ENCODE measurements at regions not wholly inside any gene's neighbourhood (a gene's known extent, or its start where the extent isn't known, plus 50 kb on each side); places are given as distances from the start of the nearest gene placed in this dataset.

DNA sequence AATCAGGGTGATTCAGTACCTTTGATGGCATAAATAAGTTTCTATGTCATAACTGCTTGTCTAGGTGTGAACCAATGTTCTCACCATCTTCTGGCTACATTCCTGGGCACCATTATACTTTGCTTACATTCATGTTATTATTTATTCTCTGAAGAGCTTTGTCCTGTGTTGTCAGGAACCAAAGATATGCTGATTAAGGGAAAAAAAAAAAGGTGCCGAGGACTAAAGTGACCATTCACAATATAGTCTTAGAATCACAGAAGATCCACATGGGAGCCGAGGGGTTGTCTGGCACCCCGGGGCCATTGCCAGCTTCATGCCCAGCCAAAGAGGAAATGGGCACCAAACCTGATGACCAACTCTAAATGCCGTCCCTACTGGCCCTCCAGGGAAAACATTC lies 329.2 kb upstream of the NFE2L3 start:
- no peaks in the 10 kb centered on the region for H3K36me3 Mint-ChIP-seq (ENCODE audit: low read depth)
- DNase-seq (ENCODE audit: low spot score) = no peak
- H3K27me3 Mint-ChIP-seq (ENCODE audit: insufficient read depth) = peaks cover 4% of the 10 kb centered on the region
- intact Hi-C loops (cut with micrococcal nuclease) = no loop called here
- H3K27ac Mint-ChIP-seq = no peak overlapping the region
- no peaks in the 10 kb centered on the region for H3K4me1 Mint-ChIP-seq (ENCODE audit: low read depth)
- no peaks in the 10 kb centered on the region for H3K9me3 Mint-ChIP-seq
- no peak overlapping the region for H3K4me3 Mint-ChIP-seq

DNA sequence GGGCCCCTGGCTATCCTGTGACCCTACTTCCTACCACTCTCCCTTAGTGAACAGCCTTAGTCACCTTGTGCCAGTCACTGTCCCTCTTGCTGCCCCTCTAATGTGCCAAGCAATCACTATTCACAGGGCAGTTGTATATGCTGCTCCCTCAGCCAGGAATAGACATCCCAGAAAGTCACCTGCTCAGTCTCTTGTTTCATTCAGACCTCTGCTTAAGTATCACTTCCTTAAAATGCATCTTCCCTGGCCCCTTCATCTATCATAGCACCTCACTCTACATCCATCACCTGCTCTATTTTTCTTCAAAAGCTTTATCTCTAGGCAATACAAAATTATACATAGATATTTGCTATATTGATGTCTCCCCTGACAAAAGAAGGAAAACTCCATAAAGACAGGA lies 328.4 kb upstream of the NFE2L3 start:
- Mint-ChIP-seq H3K36me3 (ENCODE audit: low read depth) (no peaks in the 10 kb centered on the region), H3K4me1 (ENCODE audit: low read depth) (no peaks in the 10 kb centered on the region), H3K9me3 (no peaks in the 10 kb centered on the region), H3K4me3 (no peak overlapping the region), H3K27ac (no peak overlapping the region), H3K27me3 (ENCODE audit: insufficient read depth) (peaks cover 4% of the 10 kb centered on the region)
- DNase-seq (ENCODE audit: low spot score) = no peak
- intact Hi-C loops (cut with micrococcal nuclease) = no loop called here

DNA sequence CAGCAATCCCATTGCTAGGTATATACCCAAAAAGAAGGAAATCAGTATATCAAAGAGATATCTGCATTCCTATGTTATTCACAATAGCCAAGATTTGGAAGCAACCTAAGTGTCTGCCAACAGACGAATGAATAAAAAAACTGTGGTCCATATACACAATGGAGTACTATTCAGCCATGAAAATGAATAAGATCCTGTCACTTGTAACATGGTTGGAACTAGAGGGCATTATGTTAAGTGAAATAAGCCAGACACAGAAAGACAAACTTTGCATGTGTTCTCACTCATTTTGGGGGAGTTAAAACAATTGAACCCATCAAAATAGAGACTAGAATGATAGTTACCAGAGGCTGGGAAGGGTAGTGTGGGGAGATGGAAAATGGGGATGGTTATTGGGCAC lies 323.5 kb upstream of the NFE2L3 start:
- Mint-ChIP-seq H3K4me1 (ENCODE audit: low read depth) (no peaks in the 10 kb centered on the region), H3K9me3 (no peaks in the 10 kb centered on the region), H3K36me3 (ENCODE audit: low read depth) (no peaks in the 10 kb centered on the region), H3K27me3 (ENCODE audit: insufficient read depth) (peaks cover 5% of the 10 kb centered on the region), H3K4me3 (no peak overlapping the region), H3K27ac (no peak overlapping the region)
- intact Hi-C loops (cut with micrococcal nuclease) = no loop called here
- no peak for DNase-seq (ENCODE audit: low spot score)

DNA sequence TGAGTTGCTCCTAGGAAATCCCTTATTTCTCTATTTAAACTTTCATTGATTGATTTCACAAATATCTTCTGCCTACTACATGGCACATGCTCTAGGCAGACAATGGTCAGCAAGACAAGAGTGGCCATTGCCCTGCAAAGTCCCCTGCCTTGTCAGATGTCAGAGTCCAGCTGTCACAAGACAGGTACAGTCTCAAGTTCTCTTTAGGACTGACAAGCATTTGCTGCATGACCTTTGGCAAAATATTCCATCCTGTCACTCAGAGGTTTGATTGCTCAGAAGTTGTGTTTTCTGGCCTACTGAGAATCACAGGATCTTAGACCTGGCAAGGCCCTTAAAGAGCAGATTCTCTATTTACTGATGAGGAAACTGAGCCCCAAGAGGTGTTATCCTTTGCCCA lies 322.3 kb upstream of the NFE2L3 start:
- H3K4me3 Mint-ChIP-seq = no peak overlapping the region
- H3K36me3 Mint-ChIP-seq (ENCODE audit: low read depth) = no peaks in the 10 kb centered on the region
- no peak overlapping the region for H3K27ac Mint-ChIP-seq
- H3K4me1 Mint-ChIP-seq (ENCODE audit: low read depth) = no peaks in the 10 kb centered on the region
- H3K9me3 Mint-ChIP-seq = no peaks in the 10 kb centered on the region
- peaks cover 5% of the 10 kb centered on the region for H3K27me3 Mint-ChIP-seq (ENCODE audit: insufficient read depth)
- intact Hi-C loops (cut with micrococcal nuclease) = no loop called here
- DNase-seq (ENCODE audit: low spot score) = no peak

DNA sequence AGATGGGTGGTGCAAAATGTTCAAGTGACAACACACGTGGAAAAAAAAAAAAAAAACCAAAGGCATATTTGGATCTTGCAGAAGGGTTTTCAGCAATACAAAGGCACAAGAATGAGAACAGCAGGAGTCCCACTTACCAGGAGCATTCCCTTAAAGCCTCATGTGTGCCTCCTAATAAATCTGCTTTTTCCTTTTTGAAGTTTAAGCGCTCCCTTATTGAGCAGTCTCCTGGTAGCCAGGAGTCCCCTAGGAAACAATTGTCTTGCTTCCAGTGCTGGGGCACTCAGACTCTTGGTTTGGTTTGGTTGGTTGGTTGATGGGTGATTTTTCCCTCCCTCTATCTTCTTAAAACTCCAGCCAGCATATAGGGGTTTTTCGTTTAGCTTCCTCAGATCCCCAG lies 321.8 kb upstream of the NFE2L3 start:
- no peak overlapping the region for H3K4me3 Mint-ChIP-seq
- no peaks in the 10 kb centered on the region for H3K36me3 Mint-ChIP-seq (ENCODE audit: low read depth)
- no peaks in the 10 kb centered on the region for H3K9me3 Mint-ChIP-seq
- no peak overlapping the region for H3K27ac Mint-ChIP-seq
- intact Hi-C loops (cut with micrococcal nuclease) = no loop called here
- peaks cover 5% of the 10 kb centered on the region for H3K27me3 Mint-ChIP-seq (ENCODE audit: insufficient read depth)
- no peak for DNase-seq (ENCODE audit: low spot score)
- no peaks in the 10 kb centered on the region for H3K4me1 Mint-ChIP-seq (ENCODE audit: low read depth)

DNA sequence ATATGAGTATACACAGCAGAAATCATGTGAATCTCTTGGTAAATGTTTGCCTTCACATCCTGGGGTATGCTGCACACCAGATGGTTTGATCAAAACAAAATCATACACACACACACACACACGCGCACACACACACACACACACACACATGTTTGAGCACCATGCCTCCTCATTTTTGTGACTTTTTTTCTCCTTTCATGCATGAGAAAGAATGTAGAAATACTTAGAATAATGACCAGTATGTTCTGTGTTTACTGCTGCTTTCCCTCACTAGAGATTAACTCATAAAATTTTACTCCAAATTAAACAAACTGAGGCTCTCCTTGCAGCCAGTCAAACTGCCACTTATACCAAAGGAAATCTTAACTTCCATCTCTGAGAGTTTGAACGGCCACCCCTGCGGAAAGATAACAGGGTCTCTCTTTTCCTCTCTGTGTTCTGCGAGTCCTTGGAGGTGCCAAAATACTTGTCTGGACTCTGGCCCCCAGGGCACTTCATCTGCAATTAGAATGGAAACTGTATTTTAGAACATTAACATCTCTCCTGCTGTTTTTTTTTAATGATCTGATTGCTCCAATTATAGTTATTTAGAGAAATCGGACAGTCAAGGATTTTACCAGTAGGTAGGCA lies 320.8 kb upstream of the NFE2L3 start:
- Mint-ChIP-seq H3K9me3 (no peaks in the 10 kb centered on the region), H3K27ac (no peak overlapping the region), H3K36me3 (ENCODE audit: low read depth) (no peaks in the 10 kb centered on the region), H3K4me3 (no peak overlapping the region), H3K27me3 (ENCODE audit: insufficient read depth) (peaks cover 5% of the 10 kb centered on the region), H3K4me1 (ENCODE audit: low read depth) (no peaks in the 10 kb centered on the region)
- DNase-seq (ENCODE audit: low spot score) = no peak
- intact Hi-C loops (cut with micrococcal nuclease) = no loop called here

DNA sequence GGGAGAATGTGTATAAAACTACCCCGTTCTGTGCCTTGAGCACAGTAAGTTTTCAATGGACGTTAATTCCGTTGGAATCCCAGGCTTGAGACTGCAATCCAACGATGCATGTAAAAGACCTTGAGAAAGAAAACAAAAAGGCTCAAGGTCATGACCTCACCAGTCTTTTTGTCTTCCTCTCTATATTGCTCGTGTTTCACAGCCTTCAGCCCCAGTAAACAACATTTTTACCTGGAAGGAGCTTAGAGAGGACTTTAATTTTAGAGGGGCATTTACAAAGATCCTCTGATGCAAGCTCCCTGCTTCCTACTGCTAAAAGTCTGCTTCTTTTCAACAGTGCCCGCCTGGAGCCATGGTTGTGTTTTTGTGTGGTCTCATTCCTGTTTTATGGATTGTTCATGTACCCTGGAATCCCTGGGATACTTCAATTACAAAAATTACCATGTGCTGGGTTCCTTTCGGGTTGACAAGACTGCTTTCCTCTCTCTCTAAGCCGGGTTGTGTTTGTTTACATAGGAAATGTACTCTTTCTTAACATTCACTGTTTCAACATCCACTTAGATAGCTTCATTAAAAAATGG lies 320.1 kb upstream of the NFE2L3 start:
- H3K27ac Mint-ChIP-seq = no peak overlapping the region
- no peaks in the 10 kb centered on the region for H3K36me3 Mint-ChIP-seq (ENCODE audit: low read depth)
- H3K4me1 Mint-ChIP-seq (ENCODE audit: low read depth) = no peaks in the 10 kb centered on the region
- H3K4me3 Mint-ChIP-seq = no peak overlapping the region
- no peak for DNase-seq (ENCODE audit: low spot score)
- intact Hi-C loops (cut with micrococcal nuclease) = no loop called here
- H3K27me3 Mint-ChIP-seq (ENCODE audit: insufficient read depth) = peaks cover 9% of the 10 kb centered on the region
- H3K9me3 Mint-ChIP-seq = no peaks in the 10 kb centered on the region

DNA sequence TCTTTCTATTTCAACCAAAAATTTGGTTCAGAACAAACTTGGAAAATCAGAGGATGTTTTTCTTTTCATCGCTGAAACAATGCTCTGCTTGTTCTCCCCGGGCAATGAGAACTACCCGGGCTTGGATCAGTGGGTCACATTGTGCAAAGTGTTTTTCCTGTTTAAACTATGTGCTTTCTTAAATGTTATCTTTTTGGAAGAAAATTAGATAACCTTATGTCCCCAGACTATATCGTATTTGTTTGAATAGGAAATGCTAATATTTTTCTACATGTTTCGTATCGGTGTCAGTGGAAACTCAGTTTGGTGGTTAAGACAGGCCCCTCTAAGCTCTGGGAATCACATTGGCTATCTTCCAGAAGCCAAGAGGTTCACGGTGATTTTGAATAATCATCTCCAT lies 319.5 kb upstream of the NFE2L3 start:
- peaks cover 11% of the 10 kb centered on the region for H3K27me3 Mint-ChIP-seq (ENCODE audit: insufficient read depth)
- no peak for DNase-seq (ENCODE audit: low spot score)
- intact Hi-C loops (cut with micrococcal nuclease) = no loop called here
- no peak overlapping the region for H3K27ac Mint-ChIP-seq
- no peaks in the 10 kb centered on the region for H3K9me3 Mint-ChIP-seq
- H3K4me1 Mint-ChIP-seq (ENCODE audit: low read depth) = no peaks in the 10 kb centered on the region
- no peak overlapping the region for H3K4me3 Mint-ChIP-seq
- no peaks in the 10 kb centered on the region for H3K36me3 Mint-ChIP-seq (ENCODE audit: low read depth)

DNA sequence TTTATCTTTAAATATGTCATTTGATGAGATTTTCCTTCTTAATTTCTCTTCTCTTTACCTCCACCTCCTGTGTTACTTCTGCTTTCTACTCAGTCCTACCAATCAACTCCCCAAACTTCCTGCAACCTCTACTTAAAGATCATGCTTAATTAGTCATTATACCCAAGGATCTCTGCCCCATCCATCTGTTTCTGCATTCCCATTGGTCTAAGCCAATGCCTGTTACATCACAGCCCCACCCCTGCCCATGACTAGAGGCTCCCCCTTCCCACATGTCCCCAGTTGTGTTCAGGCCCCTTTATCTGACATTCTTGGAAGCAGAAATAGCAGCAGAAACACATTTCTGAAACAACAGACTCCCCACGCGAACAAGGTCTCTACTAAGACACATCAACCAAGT lies 319.1 kb upstream of the NFE2L3 start:
- H3K36me3 Mint-ChIP-seq (ENCODE audit: low read depth) = no peaks in the 10 kb centered on the region

DNA sequence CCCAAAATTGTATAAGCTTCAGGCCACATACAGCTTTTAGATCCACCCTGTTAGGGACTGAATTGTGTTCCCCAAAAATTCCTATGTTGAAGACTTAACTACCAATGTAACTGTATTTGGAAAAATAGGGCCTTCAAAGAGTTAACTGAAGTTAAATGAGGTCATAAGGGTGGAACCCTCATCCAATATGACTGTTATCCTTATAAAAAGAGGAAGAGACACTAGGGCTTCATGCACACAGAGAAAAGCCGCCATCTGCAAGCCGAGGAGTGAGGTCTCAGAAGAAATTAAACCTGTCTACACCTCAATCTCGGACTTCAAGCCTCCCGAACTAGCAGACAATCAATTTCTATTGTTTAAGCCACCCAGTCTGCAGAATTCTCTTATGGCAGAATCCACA lies 317.9 kb upstream of the NFE2L3 start:
- no peaks in the 10 kb centered on the region for H3K36me3 Mint-ChIP-seq (ENCODE audit: low read depth)
- no peaks in the 10 kb centered on the region for H3K9me3 Mint-ChIP-seq
- H3K4me1 Mint-ChIP-seq (ENCODE audit: low read depth) = no peaks in the 10 kb centered on the region
- intact Hi-C loops (cut with micrococcal nuclease) = no loop called here
- peaks cover 12% of the 10 kb centered on the region for H3K27me3 Mint-ChIP-seq (ENCODE audit: insufficient read depth)
- no peak for DNase-seq (ENCODE audit: low spot score)
- no peak overlapping the region for H3K4me3 Mint-ChIP-seq
- H3K27ac Mint-ChIP-seq = no peak overlapping the region

More for the DNA sequence above, 319.1 kb upstream of the NFE2L3 start:
- H3K27me3 Mint-ChIP-seq (ENCODE audit: insufficient read depth) = peaks cover 12% of the 10 kb centered on the region
- no peak for DNase-seq (ENCODE audit: low spot score)
- intact Hi-C loops (cut with micrococcal nuclease) = no loop called here
- H3K9me3 Mint-ChIP-seq = no peaks in the 10 kb centered on the region
- H3K4me3 Mint-ChIP-seq = no peak overlapping the region
- H3K27ac Mint-ChIP-seq = no peak overlapping the region
- H3K4me1 Mint-ChIP-seq (ENCODE audit: low read depth) = no peaks in the 10 kb centered on the region

DNA sequence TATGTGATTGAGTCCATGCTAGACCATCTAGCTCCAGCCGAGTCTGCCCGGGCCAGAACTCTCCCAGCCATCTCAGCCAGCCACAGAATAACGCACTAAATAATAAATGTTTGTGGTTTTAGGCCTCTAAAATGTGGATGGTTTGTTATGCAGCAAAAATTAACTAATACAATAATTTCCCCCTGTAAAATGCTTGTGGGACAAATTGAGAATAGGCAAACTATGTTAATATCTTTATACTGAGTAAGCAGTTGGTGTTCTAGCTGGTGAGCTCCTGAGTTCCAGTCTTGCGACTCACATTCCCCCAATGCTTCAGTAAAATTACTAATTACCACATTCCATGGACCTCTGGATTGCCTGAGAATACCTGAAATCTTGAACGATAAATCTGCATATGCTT lies 316.8 kb upstream of the NFE2L3 start:
- H3K27ac Mint-ChIP-seq = no peak overlapping the region
- H3K9me3 Mint-ChIP-seq = no peaks in the 10 kb centered on the region
- intact Hi-C loops (cut with micrococcal nuclease) = no loop called here
- no peaks in the 10 kb centered on the region for H3K4me1 Mint-ChIP-seq (ENCODE audit: low read depth)
- no peaks in the 10 kb centered on the region for H3K36me3 Mint-ChIP-seq (ENCODE audit: low read depth)
- no peak overlapping the region for H3K4me3 Mint-ChIP-seq
- DNase-seq (ENCODE audit: low spot score) = no peak
- H3K27me3 Mint-ChIP-seq (ENCODE audit: insufficient read depth) = peaks cover 12% of the 10 kb centered on the region

DNA sequence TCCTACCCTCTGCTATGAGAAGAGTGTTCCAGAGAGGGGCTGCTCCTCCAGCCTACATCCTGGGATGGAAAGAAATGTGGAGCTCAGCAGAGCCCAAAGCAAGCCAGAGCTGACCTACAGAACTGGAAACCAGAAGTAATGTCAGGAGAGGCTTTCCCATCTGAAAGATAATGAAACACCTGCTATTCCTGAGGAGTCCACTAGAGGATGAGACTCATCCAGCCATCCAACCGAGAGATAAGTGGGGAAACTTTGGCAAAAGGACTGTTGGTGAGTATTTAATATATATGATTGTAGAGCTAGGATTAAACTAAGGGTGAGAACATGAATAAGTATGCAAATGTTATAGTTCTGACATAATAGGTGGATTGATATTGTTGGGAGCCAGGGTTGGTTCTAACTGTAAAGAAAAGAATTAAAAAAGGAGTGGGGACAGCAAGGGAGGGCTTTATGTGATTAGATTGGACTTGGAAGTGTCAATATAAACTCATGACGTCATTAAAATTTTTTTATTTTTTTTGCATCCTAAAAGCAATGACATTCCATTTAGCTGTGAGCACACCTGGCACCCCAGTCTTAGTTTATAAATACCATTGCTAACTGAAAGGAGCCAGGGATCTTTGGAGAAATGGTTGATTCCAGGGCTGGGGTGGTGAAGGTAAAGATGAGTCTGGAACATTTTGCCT lies 312.8 kb upstream of the NFE2L3 start:
- Mint-ChIP-seq H3K9me3 (no peaks in the 10 kb centered on the region), H3K36me3 (ENCODE audit: low read depth) (no peaks in the 10 kb centered on the region), H3K27me3 (ENCODE audit: insufficient read depth) (peaks cover 7% of the 10 kb centered on the region), H3K27ac (no peak overlapping the region), H3K4me3 (no peak overlapping the region), H3K4me1 (ENCODE audit: low read depth) (no peaks in the 10 kb centered on the region)
- intact Hi-C loops (cut with micrococcal nuclease) = no loop called here
- DNase-seq (ENCODE audit: low spot score) = no peak

DNA sequence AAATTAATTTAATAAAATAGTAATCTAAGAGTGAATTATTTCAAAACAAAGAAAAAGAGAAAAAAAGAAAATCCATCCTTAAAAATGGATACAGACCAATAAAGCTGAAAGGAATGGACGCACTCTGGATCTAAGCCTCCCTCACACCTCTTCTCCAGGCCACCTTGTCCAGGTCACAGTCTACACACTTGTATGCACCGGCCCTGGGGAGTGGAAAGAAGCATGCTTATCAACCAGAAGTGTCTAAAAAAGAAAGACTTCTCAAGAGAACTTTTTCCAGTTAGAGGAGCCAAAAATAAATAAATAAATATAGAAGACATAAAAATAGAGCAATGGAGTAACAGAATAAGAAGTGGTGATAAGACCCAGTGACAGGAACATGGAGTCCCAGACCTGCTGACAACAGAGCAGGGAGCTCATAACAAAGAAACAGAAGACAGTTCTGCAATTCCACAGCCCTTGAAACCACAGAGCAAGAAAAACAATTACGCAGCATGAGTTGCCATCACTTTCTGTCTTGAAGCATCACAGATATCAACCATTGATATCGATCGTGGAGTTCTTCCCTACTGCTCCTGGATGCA lies 311.7 kb upstream of the NFE2L3 start:
- no peak for DNase-seq (ENCODE audit: low spot score)
- H3K4me1 Mint-ChIP-seq (ENCODE audit: low read depth) = no peaks in the 10 kb centered on the region
- H3K9me3 Mint-ChIP-seq = no peaks in the 10 kb centered on the region
- H3K27ac Mint-ChIP-seq = no peak overlapping the region
- intact Hi-C loops (cut with micrococcal nuclease) = no loop called here
- no peak overlapping the region for H3K4me3 Mint-ChIP-seq
- peaks cover 7% of the 10 kb centered on the region for H3K27me3 Mint-ChIP-seq (ENCODE audit: insufficient read depth)
- H3K36me3 Mint-ChIP-seq (ENCODE audit: low read depth) = no peaks in the 10 kb centered on the region
